A549 (cell line): ENCODE measurements at regions not wholly inside any gene's neighbourhood (a gene's known extent, or its start where the extent isn't known, plus 50 kb on each side); places are given as distances from the start of the nearest gene placed in this dataset.

Experiments
- BCL3 ChIP-seq: fragments of >200 bp; sonication (Bioruptor Twin); formaldehyde crosslinking; IDR thresholded peaks from 3 replicates; pipeline ENCODE4 v1.6.1; 2016
- CEBPB ChIP-seq, 2 experiments: fragments of >200 bp in 1 of 2; sonication (Bioruptor Twin) in 1 of 2; formaldehyde crosslinking in 1 of 2; IDR thresholded peaks; 2 replicates each; pipeline ENCODE4 v1.6.1; 2012 to 2016
- EHMT2 ChIP-seq: fragments of 200-600 bp; sonication (generic); IDR thresholded peaks from 2 replicates; pipeline ENCODE4 v1.6.1; 2016; ENCODE audit warnings: antibody characterized with exemption, low read depth, mild to moderate bottlenecking, moderate library complexity
- JUN ChIP-seq, 2 experiments: fragments of >200 bp; sonication (Bioruptor Twin); formaldehyde crosslinking; IDR thresholded peaks; 2 replicates in 1 of 2; 3 replicates in 1 of 2; pipeline ENCODE4 v1.6.1; 2016 to 2017
- KDM1A ChIP-seq: fragments of 200-600 bp; sonication (generic); IDR thresholded peaks from 2 replicates; pipeline ENCODE4 v1.6.1; 2016; ENCODE audit warnings: low read depth, mild to moderate bottlenecking
- MAX ChIP-seq: IDR thresholded peaks from 2 replicates; pipeline ENCODE4 v1.6.1; 2012
- NPAS2 ChIP-seq: fragments of 250-450 bp; sonication (Bioruptor Pico); IDR thresholded peaks from 2 replicates; pipeline ENCODE4 v1.8.0; 2022; ENCODE audit warnings: mild to moderate bottlenecking, moderate library complexity, borderline replicate concordance
- NR3C1 ChIP-seq: fragments of >200 bp; sonication (Bioruptor Twin); formaldehyde crosslinking; IDR thresholded peaks from 3 replicates; pipeline ENCODE4 v1.6.1; 2017
- TP53 ChIP-seq: fragments of 250-450 bp; sonication (Bioruptor Pico); IDR thresholded peaks from 2 replicates; pipeline ENCODE4 v1.5.0; 2021; ENCODE audit warnings: mild to moderate bottlenecking, moderate library complexity
- TF ChIP-seq, protein P1 (sequence below): fragments of >200 bp; sonication (Bioruptor Twin); formaldehyde crosslinking; IDR thresholded peaks from 3 replicates; pipeline ENCODE4 v1.5.1; 2016

- TF ChIP-seq MAX (no peak), TP53 (CRISPR knock-in tag) (no peak), JUN (IDR thresholded peaks at IDR 0.05) (no peak), KDM1A (no peak), EHMT2 (no peak), CEBPB (IDR thresholded peaks at IDR 0.05) (no peak), NR3C1 (no peak), NPAS2 (no peak), BCL3 (no peak)
- TF ChIP-seq, protein P1, sequence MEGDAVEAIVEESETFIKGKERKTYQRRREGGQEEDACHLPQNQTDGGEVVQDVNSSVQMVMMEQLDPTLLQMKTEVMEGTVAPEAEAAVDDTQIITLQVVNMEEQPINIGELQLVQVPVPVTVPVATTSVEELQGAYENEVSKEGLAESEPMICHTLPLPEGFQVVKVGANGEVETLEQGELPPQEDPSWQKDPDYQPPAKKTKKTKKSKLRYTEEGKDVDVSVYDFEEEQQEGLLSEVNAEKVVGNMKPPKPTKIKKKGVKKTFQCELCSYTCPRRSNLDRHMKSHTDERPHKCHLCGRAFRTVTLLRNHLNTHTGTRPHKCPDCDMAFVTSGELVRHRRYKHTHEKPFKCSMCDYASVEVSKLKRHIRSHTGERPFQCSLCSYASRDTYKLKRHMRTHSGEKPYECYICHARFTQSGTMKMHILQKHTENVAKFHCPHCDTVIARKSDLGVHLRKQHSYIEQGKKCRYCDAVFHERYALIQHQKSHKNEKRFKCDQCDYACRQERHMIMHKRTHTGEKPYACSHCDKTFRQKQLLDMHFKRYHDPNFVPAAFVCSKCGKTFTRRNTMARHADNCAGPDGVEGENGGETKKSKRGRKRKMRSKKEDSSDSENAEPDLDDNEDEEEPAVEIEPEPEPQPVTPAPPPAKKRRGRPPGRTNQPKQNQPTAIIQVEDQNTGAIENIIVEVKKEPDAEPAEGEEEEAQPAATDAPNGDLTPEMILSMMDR, result no peak
Observed at GRCh38 chrX:150312931-150313330, 50.2 kb upstream of the MAMLD1 start.
